Prostate gland (tissue), 2 donors: ENCODE measurements at regions not wholly inside any gene's neighbourhood (a gene's known extent, or its start where the extent isn't known, plus 50 kb on each side); places are given as distances from the start of the nearest gene placed in this dataset.

ENCODE experiments used
- POLR2A ChIP-seq: fragments of 450-650 bp; IDR thresholded peaks from one replicate; pipeline ENCODE4 v1.6.1; 2016; ENCODE audit warnings: antibody characterized with exemption, mild to moderate bottlenecking
- POLR2AphosphoS5 ChIP-seq: sonication (generic); formaldehyde crosslinking; IDR thresholded peaks from one replicate; pipeline ENCODE4 v1.6.1; 2017; ENCODE audit warnings: antibody characterized with exemption
- TF ChIP-seq, protein P1 (sequence below), 4 experiments: fragments of 200-600 bp in 2 of 4; fragments of 450-650 bp in 2 of 4; sonication (generic) in 2 of 4; IDR thresholded peaks; 1 replicate in 3 of 4; 2 replicates in 1 of 4; pipeline ENCODE4 v1.5.1; 2016 to 2019; ENCODE audit warnings: antibody characterized with exemption in 4 of 4, mild to moderate bottlenecking in 2 of 4, moderate library complexity in 2 of 4

DNA sequence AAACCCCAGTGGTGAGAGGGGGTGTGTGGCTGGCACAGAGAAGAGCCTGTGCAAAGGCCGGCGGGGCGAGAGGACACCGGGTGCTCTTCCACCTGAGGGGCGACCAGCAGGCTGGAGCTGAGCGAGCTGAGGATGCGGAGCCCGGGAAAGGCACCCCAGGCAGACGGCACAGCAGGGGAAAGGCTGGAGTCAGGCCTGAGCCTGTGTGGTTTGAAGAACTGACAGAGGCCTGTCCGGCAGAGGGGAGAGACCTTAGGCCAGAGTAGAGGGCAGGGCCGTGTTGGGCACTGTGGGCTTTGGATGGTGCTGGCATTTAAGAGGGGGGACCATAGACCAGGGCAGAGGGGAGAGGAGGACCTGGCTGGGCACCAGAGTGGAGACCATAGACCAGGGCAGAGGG is 149.8 kb downstream of the RTP5 start:
- TF ChIP-seq POLR2AphosphoS5 (no peak), POLR2A (no peak)
- TF ChIP-seq, protein P1, sequence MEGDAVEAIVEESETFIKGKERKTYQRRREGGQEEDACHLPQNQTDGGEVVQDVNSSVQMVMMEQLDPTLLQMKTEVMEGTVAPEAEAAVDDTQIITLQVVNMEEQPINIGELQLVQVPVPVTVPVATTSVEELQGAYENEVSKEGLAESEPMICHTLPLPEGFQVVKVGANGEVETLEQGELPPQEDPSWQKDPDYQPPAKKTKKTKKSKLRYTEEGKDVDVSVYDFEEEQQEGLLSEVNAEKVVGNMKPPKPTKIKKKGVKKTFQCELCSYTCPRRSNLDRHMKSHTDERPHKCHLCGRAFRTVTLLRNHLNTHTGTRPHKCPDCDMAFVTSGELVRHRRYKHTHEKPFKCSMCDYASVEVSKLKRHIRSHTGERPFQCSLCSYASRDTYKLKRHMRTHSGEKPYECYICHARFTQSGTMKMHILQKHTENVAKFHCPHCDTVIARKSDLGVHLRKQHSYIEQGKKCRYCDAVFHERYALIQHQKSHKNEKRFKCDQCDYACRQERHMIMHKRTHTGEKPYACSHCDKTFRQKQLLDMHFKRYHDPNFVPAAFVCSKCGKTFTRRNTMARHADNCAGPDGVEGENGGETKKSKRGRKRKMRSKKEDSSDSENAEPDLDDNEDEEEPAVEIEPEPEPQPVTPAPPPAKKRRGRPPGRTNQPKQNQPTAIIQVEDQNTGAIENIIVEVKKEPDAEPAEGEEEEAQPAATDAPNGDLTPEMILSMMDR (IDR thresholded peaks at IDR 0.05), result no peak
